K562 (cell line): ENCODE measurements at regions not wholly inside any gene's neighbourhood (a gene's known extent, or its start where the extent isn't known, plus 50 kb on each side); places are given as distances from the start of the nearest gene placed in this dataset.

ENCODE experiments used
- ATAC-seq: fragments of 200-7000 bp; cut with Tn5 transposase; 3 replicates; pipeline ENCODE4 v1.9.1; 2020; ENCODE audit warnings: moderate library complexity
- BruUV-seq: library from RNA; stranded (reverse); fragments of 400-500 nt; replicated peaks from 2 replicates; lab custom pipeline; 2021; lab: Mats Ljungman, UMichigan
- CTCF ChIA-PET: fragments of 300-600 bp; formaldehyde crosslinking; extraction: SDS; loops from one replicate; lab custom pipeline; 2021; ENCODE audit warnings: low intra/inter-chr PET ratio; lab: Yijun Ruan, JAX
- POLR2A ChIA-PET: fragments of 300-600, 350-650 bp; sonication (Branson Sonifier 250); formaldehyde crosslinking; extraction: SDS; loops from one replicate; lab custom pipeline; 2021; ENCODE audit warnings: antibody characterized with exemption, inconsistent platforms; lab: Yijun Ruan, JAX
- DNase-seq, 4 experiments: peaks; one replicate each; pipeline versions ENCODE4 v3.0.0 to v3.0.0-alpha.2; 2011 to 2018; ENCODE audit warnings: low spot score in 3 of 4, mixed read lengths in 3 of 4; ENCODE audit errors: extremely low read depth in 1 of 4
- FAIRE-seq: peaks from 2 replicates; lab custom pipeline; 2011; peaks lifted over from hg19 to GRCh38; lab: Jason Lieb, UNC
- H2AFZ ChIP-seq: 2 replicates; pipeline ENCODE4 v1.6.0; 2011; ENCODE audit warnings: low read depth, low read length, control low read depth, inconsistent platforms
- H3K27ac ChIP-seq: fragments of 200-600 bp; 3 replicates; pipeline ENCODE4 v1.8.0; 2011; ENCODE audit warnings: low read depth, mild to moderate bottlenecking, control low read depth, inconsistent platforms, low read length, moderate library complexity, mixed read lengths; ENCODE audit errors: extremely low read depth
- H3K27me3 ChIP-seq, 2 experiments: fragments of 300-600 bp in 1 of 2; 2 replicates in 1 of 2; 3 replicates in 1 of 2; pipeline versions ENCODE4 v1.6.0 to v1.8.0; 2011; ENCODE audit warnings: inconsistent platforms in 2 of 2, low read length in 2 of 2, mild to moderate bottlenecking in 1 of 2, mixed read lengths in 1 of 2, moderate library complexity in 1 of 2; ENCODE audit not compliant: control insufficient read depth in 2 of 2, insufficient read depth in 2 of 2
- H3K36me3 ChIP-seq: fragments of 300-600 bp; 3 replicates; pipeline ENCODE4 v1.8.0; 2011; ENCODE audit warnings: mild to moderate bottlenecking, low read length, inconsistent platforms; ENCODE audit not compliant: control insufficient read depth, insufficient read depth
- H3K4me1 ChIP-seq, 2 experiments: fragments of 200-600 bp in 1 of 2; replicated peaks in 1 of 2; 2 replicates in 1 of 2; 3 replicates in 1 of 2; pipeline versions ENCODE4 v1.5.1 to v1.8.0; 2011; ENCODE audit warnings: inconsistent platforms in 2 of 2, low read length in 2 of 2, mild to moderate bottlenecking in 1 of 2, mixed read lengths in 1 of 2, moderate library complexity in 1 of 2; ENCODE audit not compliant: control insufficient read depth in 2 of 2, insufficient read depth in 2 of 2
- H3K4me2 ChIP-seq: 2 replicates; pipeline ENCODE4 v1.6.1; 2011; ENCODE audit warnings: low read length, control low read depth, inconsistent platforms, mixed read lengths; ENCODE audit not compliant: insufficient read depth
- H3K4me3 ChIP-seq: fragments of 200-600 bp; sonication (generic), shearing (Covaris generic); 2 replicates; pipeline ENCODE4 v1.5.1; 2016; ENCODE audit warnings: control low read depth, inconsistent platforms
- H3K79me2 ChIP-seq: fragments of 200-600 bp; 3 replicates; pipeline ENCODE4 v1.8.0; 2011; ENCODE audit warnings: low read length, inconsistent platforms; ENCODE audit not compliant: control insufficient read depth, insufficient read depth
- H3K9ac ChIP-seq, 2 experiments: 2 replicates each; pipeline versions ENCODE4 v1.6.0 to v1.6.1; 2011; ENCODE audit warnings: low read depth in 2 of 2, low read length in 2 of 2, control low read depth in 1 of 2, inconsistent platforms in 1 of 2, mild to moderate bottlenecking in 1 of 2, mixed read lengths in 1 of 2; ENCODE audit not compliant: insufficient read depth in 1 of 2
- H3K9me1 ChIP-seq: one replicate; pipeline ENCODE4 v1.6.0; 2011; ENCODE audit warnings: inconsistent platforms, mild to moderate bottlenecking, low read length, moderate library complexity; ENCODE audit not compliant: control insufficient read depth, insufficient read depth
- H3K9me3 ChIP-seq: replicated peaks from 2 replicates; pipeline ENCODE4 v1.5.1; 2011; ENCODE audit warnings: low read depth, low read length, inconsistent platforms; ENCODE audit not compliant: control insufficient read depth, insufficient read depth
- H4K20me1 ChIP-seq: replicated peaks from 2 replicates; pipeline ENCODE4 v1.6.1; 2011; ENCODE audit warnings: low read length, inconsistent platforms, mixed read lengths; ENCODE audit not compliant: control insufficient read depth, insufficient read depth
- CUX1 ChIP-seq: fragments of 200-800 bp; sonication (Bioruptor generic); IDR thresholded peaks from 2 replicates; pipeline ENCODE4 v1.6.1; 2016; ENCODE audit warnings: missing genetic modification characterization, missing compliant biosample characterization
- PHTF2 ChIP-seq: fragments of 250-450 bp; sonication (Bioruptor Pico); IDR thresholded peaks from 2 replicates; pipeline ENCODE4 v1.5.0; 2021; ENCODE audit warnings: mild to moderate bottlenecking
- RBM34 ChIP-seq: fragments of 200-400 bp; formaldehyde crosslinking; IDR thresholded peaks from 2 replicates; pipeline ENCODE4 v1.6.1; 2018; ENCODE audit warnings: low read length, borderline replicate concordance; ENCODE audit not compliant: insufficient read depth
- TRIM25 ChIP-seq: fragments of 450-650 bp; IDR thresholded peaks from 2 replicates; pipeline ENCODE4 v1.7.0; 2016; ENCODE audit warnings: borderline replicate concordance
- U2AF2 ChIP-seq: fragments of 200-400 bp; formaldehyde crosslinking; optimal IDR thresholded peaks from 2 replicates; pipeline ENCODE3; 2017; ENCODE audit warnings: low read depth, mild to moderate bottlenecking, low read length
- USF2 ChIP-seq: sonication (generic); formaldehyde crosslinking; IDR thresholded peaks from 2 replicates; pipeline ENCODE4 v1.5.0; 2020; ENCODE audit warnings: missing genetic modification reagents
- ZNF184 ChIP-seq: sonication (generic); formaldehyde crosslinking; IDR thresholded peaks from 2 replicates; pipeline ENCODE4 v1.5.0; 2020; ENCODE audit warnings: missing genetic modification reagents
- ZNF586 ChIP-seq: fragments of 450-650 bp; formaldehyde crosslinking; conservative IDR thresholded peaks from 2 replicates; pipeline ENCODE4 v1.4.0; 2020; ENCODE audit warnings: mild to moderate bottlenecking, moderate library complexity
- ZNF766 ChIP-seq: fragments of 200-800 bp; sonication (Bioruptor generic); conservative IDR thresholded peaks from 2 replicates; pipeline ENCODE4 v1.6.1; 2016; ENCODE audit warnings: missing genetic modification characterization, missing compliant biosample characterization
- WGBS: fragments of 100-300 bp; shearing (Covaris generic); methylation state at CpG from one replicate; pipeline ENCODE4 v1.1.6; 2016; ENCODE audit warnings: low coverage, mixed read lengths; ENCODE audit not compliant: insufficient coverage; ENCODE audit errors: missing lambda C conversion rate; 5-methylcytosine and 5-hydroxymethylcytosine counted together
- in situ Hi-C: fragments of 300-500 bp; cut with MboI; formaldehyde crosslinking; loops from 4 replicates; pipeline ENCODE4 v1.15.0; 2018; ENCODE audit warnings: inconsistent platforms, mixed read lengths
- intact Hi-C: fragments of 100-400 bp; cut with micrococcal nuclease; formaldehyde crosslinking; loops from 2 replicates; pipeline ENCODE4 v1.14.2; 2022

GRCh38 chr9:7454624-7455023 lies 345.0 kb downstream of the DMAC1 start:
- TF ChIP-seq U2AF2, result no peak
- TF ChIP-seq PHTF2 (CRISPR knock-in tag), result no peak
- ChIA-PET CTCF (no interaction called here), POLR2A (no interaction called here)
- in situ Hi-C loops, result no loop called here
- H3K4me2 ChIP-seq, result no peak overlapping the region
- no peaks in the 10 kb centered on the region for H3K36me3 ChIP-seq
- DNase-seq (no peak), FAIRE-seq (no peak), ATAC-seq (no peak)
- no peaks in the 10 kb centered on the region for H3K4me1 ChIP-seq
- H3K27me3 ChIP-seq, result no peaks in the 10 kb centered on the region
- WGBS, result 0% methylated on average over 2 of the region's 2 CpGs
- no TSS peak for BruUV-seq
- no peaks in the 10 kb centered on the region for H3K9me3 ChIP-seq
- no peak overlapping the region for H3K27ac ChIP-seq
- H3K9ac ChIP-seq, result no peak overlapping the region
- H3K9me1 ChIP-seq, result no peaks in the 10 kb centered on the region
- intact Hi-C loops, result no loop called here
- H4K20me1 ChIP-seq, result no peaks in the 10 kb centered on the region
- no peaks in the 10 kb centered on the region for H3K79me2 ChIP-seq
- H2AFZ ChIP-seq, result no peak overlapping the region
- H3K4me3 ChIP-seq, result no peak overlapping the region

- no peak overlapping the region for H3K27ac ChIP-seq
- H3K4me2 ChIP-seq, result no peak overlapping the region
- H3K9me1 ChIP-seq, result no peaks in the 10 kb centered on the region
- H3K9me3 ChIP-seq, result no peaks in the 10 kb centered on the region
- ChIA-PET POLR2A (no interaction called here), CTCF (no interaction called here)
- H3K36me3 ChIP-seq, result no peaks in the 10 kb centered on the region
- ATAC-seq, result no peak
- H3K4me1 ChIP-seq, result no peaks in the 10 kb centered on the region
- BruUV-seq, result no TSS peak
- no peaks in the 10 kb centered on the region for H3K27me3 ChIP-seq
- no peaks in the 10 kb centered on the region for H3K79me2 ChIP-seq
- 0% methylated on average over 1 of the region's 1 CpG for WGBS
- H3K4me3 ChIP-seq, result no peak overlapping the region
- in situ Hi-C loops, result no loop called here
- FAIRE-seq, result no peak
- intact Hi-C loops, result no loop called here
- H3K9ac ChIP-seq, result no peak overlapping the region
- H2AFZ ChIP-seq, result no peak overlapping the region
- DNase-seq, result no peak
- no peaks in the 10 kb centered on the region for H4K20me1 ChIP-seq
- no peak for TF ChIP-seq TRIM25
- TF ChIP-seq ZNF586 (CRISPR knock-in tag), result no peak
- TF ChIP-seq USF2, result no peak
- no peak for TF ChIP-seq RBM34
- no peak for TF ChIP-seq CUX1 (CRISPR knock-in tag)
- TF ChIP-seq ZNF766, result no peak
- TF ChIP-seq ZNF184, result no peak
These were observed 347.2 kb downstream of the DMAC1 start for GRCh38 chr9:7452378-7452777.
